Neural crest cell (in vitro differentiated cells): ENCODE measurements at regions not wholly inside any gene's neighbourhood (a gene's known extent, or its start where the extent isn't known, plus 50 kb on each side); places are given as distances from the start of the nearest gene placed in this dataset.

Source experiments
- DNase-seq: peaks from one replicate; pipeline ENCODE4 v3.0.0; 2021; ENCODE audit warnings: low read depth, mixed read lengths, low spot score
- H3K27ac Mint-ChIP-seq: one replicate; pipeline ENCODE4 v1.8.0; 2021; ENCODE audit warnings: mild to moderate bottlenecking, mixed read lengths; ENCODE audit not compliant: unreplicated experiment
- H3K27me3 Mint-ChIP-seq: 2 replicates; pipeline ENCODE4 v1.8.0; 2021; ENCODE audit warnings: low read depth, mild to moderate bottlenecking, mixed read lengths
- H3K36me3 Mint-ChIP-seq: 2 replicates; pipeline ENCODE4 v1.8.0; 2021; ENCODE audit warnings: low read depth, mild to moderate bottlenecking, mixed read lengths
- H3K4me1 Mint-ChIP-seq: 2 replicates; pipeline ENCODE4 v1.8.0; 2021; ENCODE audit warnings: mixed read lengths
- H3K4me3 Mint-ChIP-seq: one replicate; pipeline ENCODE4 v1.8.0; 2021; ENCODE audit warnings: mild to moderate bottlenecking, mixed read lengths
- H3K9me3 Mint-ChIP-seq: 2 replicates; pipeline ENCODE4 v1.8.0; 2021; ENCODE audit warnings: mixed read lengths
- CTCF ChIP-seq: fragments of 200-600 bp; sonication (generic); conservative IDR thresholded peaks from 2 replicates; pipeline ENCODE4 v1.5.0; 2021; ENCODE audit warnings: antibody characterized with exemption, mild to moderate bottlenecking

GRCh38 chr2:60671966-60672365 is 84.1 kb upstream of the PAPOLG start:
- Mint-ChIP-seq H3K4me3 (no peak overlapping the region), H3K27ac (no peak overlapping the region), H3K27me3 (peaks cover 7% of the 10 kb centered on the region), H3K9me3 (no peaks in the 10 kb centered on the region), H3K36me3 (no peaks in the 10 kb centered on the region), H3K4me1 (no peaks in the 10 kb centered on the region)
- no peak for DNase-seq
- no peak for TF ChIP-seq CTCF

GRCh38 chr2:60674524-60675165 is 81.4 kb upstream of the PAPOLG start:
- peak; percentile 88 for DNase-seq
- Mint-ChIP-seq H3K27ac (no peak overlapping the region), H3K9me3 (no peaks in the 10 kb centered on the region), H3K27me3 (peaks cover 7% of the 10 kb centered on the region), H3K36me3 (no peaks in the 10 kb centered on the region), H3K4me1 (no peaks in the 10 kb centered on the region), H3K4me3 (no peak overlapping the region)
- TF ChIP-seq CTCF = peak; percentile 89

DNA sequence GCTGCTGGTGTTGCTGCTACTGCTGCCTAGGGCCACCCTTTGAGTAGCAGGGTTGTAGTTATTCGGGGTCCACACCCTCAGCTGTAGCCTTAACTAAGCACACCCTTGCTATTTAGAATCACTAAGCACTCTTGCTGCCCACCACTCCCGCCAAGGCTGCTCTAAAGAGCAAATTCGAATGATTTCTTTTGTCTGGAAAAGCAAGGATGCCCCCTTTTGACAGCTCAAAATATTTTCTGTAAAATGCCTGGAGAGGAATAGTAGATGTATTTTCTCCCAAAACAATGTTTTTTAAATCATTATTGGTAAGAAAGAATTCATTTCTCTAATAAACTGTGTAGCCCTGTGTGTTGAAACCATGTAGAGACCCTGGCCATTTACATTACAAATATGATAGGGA is 80.8 kb upstream of the PAPOLG start:
- no peak for DNase-seq
- H3K27ac Mint-ChIP-seq = no peak overlapping the region

DNA sequence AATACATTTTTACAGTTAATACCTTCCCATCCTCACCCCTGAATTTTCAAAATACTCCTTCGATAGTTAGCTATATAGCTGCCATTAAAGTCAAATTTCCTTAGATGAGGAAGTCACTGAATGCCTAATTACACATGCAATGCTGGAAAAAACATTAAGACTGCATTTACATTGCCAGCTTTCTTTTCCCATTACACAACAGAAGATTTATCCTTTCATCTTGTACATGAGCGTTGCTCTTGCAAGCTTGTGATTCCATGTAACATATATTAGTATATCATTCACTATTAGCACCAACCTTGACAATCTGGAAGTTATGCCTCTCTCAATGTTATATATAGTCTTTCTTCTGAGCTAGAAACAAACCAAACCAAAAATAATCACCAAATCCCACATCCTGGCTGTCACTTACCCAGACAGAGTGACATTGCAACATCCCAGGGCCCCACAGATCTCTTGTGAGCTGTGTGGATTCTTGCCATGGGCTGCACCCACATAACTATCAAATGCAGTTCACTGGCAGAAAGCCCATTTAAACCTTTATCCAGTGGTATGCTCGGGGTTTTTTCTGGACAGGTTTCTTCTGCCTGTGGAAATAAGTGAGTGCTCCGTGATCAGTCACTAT is 79.2 kb upstream of the PAPOLG start:
- no peak for DNase-seq
- Mint-ChIP-seq H3K27me3 (peaks cover 12% of the 10 kb centered on the region), H3K36me3 (no peaks in the 10 kb centered on the region), H3K27ac (no peak overlapping the region), H3K9me3 (peaks cover 3% of the 10 kb centered on the region), H3K4me1 (no peaks in the 10 kb centered on the region), H3K4me3 (no peak overlapping the region)
- TF ChIP-seq CTCF = no peak

More for the DNA sequence above, 80.8 kb upstream of the PAPOLG start:
- Mint-ChIP-seq H3K4me1 (no peaks in the 10 kb centered on the region), H3K4me3 (no peak overlapping the region), H3K27me3 (peaks cover 14% of the 10 kb centered on the region), H3K36me3 (no peaks in the 10 kb centered on the region), H3K9me3 (peaks cover 3% of the 10 kb centered on the region)
- no peak for TF ChIP-seq CTCF

GRCh38 chr2:60677356-60677755 is 78.7 kb upstream of the PAPOLG start:
- Mint-ChIP-seq H3K27ac (no peak overlapping the region), H3K4me3 (no peak overlapping the region), H3K36me3 (no peaks in the 10 kb centered on the region), H3K27me3 (peaks cover 9% of the 10 kb centered on the region), H3K9me3 (peaks cover 3% of the 10 kb centered on the region), H3K4me1 (no peaks in the 10 kb centered on the region)
- no peak for DNase-seq
- no peak for TF ChIP-seq CTCF
